H1 (cell line): ENCODE measurements at regions not wholly inside any gene's neighbourhood (a gene's known extent, or its start where the extent isn't known, plus 50 kb on each side); places are given as distances from the start of the nearest gene placed in this dataset.

Experiments
- CTCF ChIA-PET: fragments of 300-600 bp; sonication (Branson Sonifier 250); formaldehyde crosslinking; loops from one replicate; lab custom pipeline; 2021; ENCODE audit not compliant: partially characterized antibody; lab: Charles Lee
- POLR2A ChIA-PET: fragments of 300-600 bp; sonication (Branson Sonifier 250); formaldehyde crosslinking; loops from one replicate; lab custom pipeline; 2021; ENCODE audit warnings: inconsistent platforms; ENCODE audit not compliant: partially characterized antibody; lab: Charles Lee
- DNase-seq, 2 experiments: peaks; one replicate each; pipeline versions ENCODE4 v3.0.0 to v3.0.0-alpha.2; 2010 to 2022; ENCODE audit warnings: low spot score in 2 of 2, low read depth in 1 of 2, mixed read lengths in 1 of 2
- FAIRE-seq: peaks from 2 replicates; lab custom pipeline; 2011; peaks lifted over from hg19 to GRCh38; lab: Jason Lieb, UNC
- H2AFZ ChIP-seq: 2 replicates; pipeline ENCODE4 v1.8.1; 2012; ENCODE audit warnings: low read length, inconsistent platforms
- H2AK5ac ChIP-seq: 2 replicates; pipeline ENCODE4 v1.6.1; 2013; ENCODE audit warnings: low read depth, low read length
- H2BK120ac ChIP-seq: replicated peaks from 2 replicates; pipeline ENCODE3; 2013; ENCODE audit warnings: low read depth, low read length, inconsistent platforms
- H2BK12ac ChIP-seq: 2 replicates; pipeline ENCODE4 v1.6.1; 2013; ENCODE audit warnings: low read depth, low read length
- H2BK15ac ChIP-seq: 2 replicates; pipeline ENCODE4 v1.6.1; 2013; ENCODE audit warnings: low read length
- H2BK20ac ChIP-seq: 2 replicates; pipeline ENCODE4 v1.6.1; 2013; ENCODE audit warnings: low read length
- H2BK5ac ChIP-seq: 2 replicates; pipeline ENCODE4 v1.6.1; 2013; ENCODE audit warnings: low read depth, low read length
- H3K14ac ChIP-seq: 2 replicates; pipeline ENCODE4 v1.6.1; 2013; ENCODE audit warnings: inconsistent platforms; ENCODE audit not compliant: insufficient read length
- H3K18ac ChIP-seq: 2 replicates; pipeline ENCODE4 v1.6.1; 2013; ENCODE audit warnings: low read length; ENCODE audit errors: extremely low read depth
- H3K23ac ChIP-seq: 2 replicates; pipeline ENCODE4 v1.6.1; 2013; ENCODE audit warnings: inconsistent platforms; ENCODE audit not compliant: insufficient read length
- H3K23me2 ChIP-seq: 2 replicates; pipeline ENCODE4 v1.6.1; 2013; ENCODE audit warnings: low read depth, low read length
- H3K27ac ChIP-seq: 2 replicates; pipeline ENCODE4 v1.6.1; 2011; ENCODE audit warnings: low read depth, low read length, inconsistent platforms
- H3K27me3 ChIP-seq, 4 experiments: replicated peaks in 1 of 4; 1 replicate in 1 of 4; 2 replicates in 3 of 4; pipeline versions ENCODE4 v1.6.1 to v1.8.1; 2011 to 2013; ENCODE audit warnings: low read length in 3 of 4, mild to moderate bottlenecking in 3 of 4, inconsistent platforms in 2 of 4, mixed read lengths in 2 of 4, moderate library complexity in 1 of 4; ENCODE audit not compliant: control insufficient read depth in 3 of 4, insufficient read depth in 3 of 4; ENCODE audit errors: extremely low read depth in 1 of 4
- H3K36me3 ChIP-seq, 4 experiments: 2 replicates each; pipeline versions ENCODE4 v1.6.1 to v1.8.1; 2011 to 2013; ENCODE audit warnings: mild to moderate bottlenecking in 4 of 4, low read length in 3 of 4, moderate library complexity in 2 of 4, control low read depth in 1 of 4, inconsistent platforms in 1 of 4; ENCODE audit not compliant: insufficient read depth in 4 of 4, control insufficient read depth in 2 of 4
- H3K4ac ChIP-seq: replicated peaks from 2 replicates; pipeline ENCODE3; 2013; ENCODE audit warnings: low read length, low read depth, mixed read lengths, inconsistent platforms; ENCODE audit not compliant: insufficient read length
- H3K4me1 ChIP-seq, 4 experiments: replicated peaks in 1 of 4; 1 replicate in 1 of 4; 2 replicates in 3 of 4; pipeline versions ENCODE4 v1.6.1 to v1.8.1; 2011 to 2013; ENCODE audit warnings: low read length in 3 of 4, inconsistent platforms in 2 of 4, mixed read lengths in 1 of 4; ENCODE audit not compliant: insufficient read depth in 4 of 4, control insufficient read depth in 3 of 4
- H3K4me2 ChIP-seq, 2 experiments: 2 replicates each; pipeline versions ENCODE4 v1.6.1 to v1.8.1; 2011 to 2013; ENCODE audit warnings: low read depth in 2 of 2, low read length in 2 of 2, control low read depth in 1 of 2, inconsistent platforms in 1 of 2, mild to moderate bottlenecking in 1 of 2; ENCODE audit not compliant: insufficient read depth in 1 of 2
- H3K4me3 ChIP-seq, 4 experiments: fragments of 200-600, 300-600 bp in 1 of 4; sonication (generic), shearing (Covaris generic), sonication (Bioruptor Twin) in 1 of 4; 2 replicates each; pipeline versions ENCODE4 v1.5.1 to v1.8.1; 2011 to 2016; ENCODE audit warnings: low read length in 4 of 4, low read depth in 3 of 4, control low read depth in 2 of 4, inconsistent platforms in 2 of 4, mild to moderate bottlenecking in 2 of 4, mixed read lengths in 1 of 4, moderate library complexity in 1 of 4; ENCODE audit not compliant: insufficient read depth in 2 of 4; ENCODE audit errors: extremely low read depth in 1 of 4
- H3K56ac ChIP-seq: replicated peaks from 2 replicates; pipeline ENCODE3; 2013; ENCODE audit warnings: low read depth, mild to moderate bottlenecking, mixed read lengths, low read length, inconsistent platforms; ENCODE audit not compliant: insufficient read length
- H3K79me1 ChIP-seq: 2 replicates; pipeline ENCODE4 v1.6.1; 2013; ENCODE audit warnings: low read depth, low read length, control low read depth
- H3K79me2 ChIP-seq, 2 experiments: 2 replicates each; pipeline versions ENCODE4 v1.6.1 to v1.8.1; 2012 to 2013; ENCODE audit warnings: low read length in 2 of 2, mild to moderate bottlenecking in 2 of 2, inconsistent platforms in 1 of 2; ENCODE audit not compliant: insufficient read depth in 2 of 2, control insufficient read depth in 1 of 2
- H3K9ac ChIP-seq, 4 experiments: replicated peaks in 1 of 4; 1 replicate in 1 of 4; 2 replicates in 3 of 4; pipeline versions ENCODE4 v1.6.1 to v1.8.1; 2011 to 2013; ENCODE audit warnings: low read depth in 3 of 4, low read length in 3 of 4, control low read depth in 2 of 4, mild to moderate bottlenecking in 2 of 4, moderate library complexity in 2 of 4, inconsistent platforms in 1 of 4; ENCODE audit errors: extremely low read depth in 1 of 4
- H3K9me3 ChIP-seq, 2 experiments: 2 replicates each; pipeline versions ENCODE4 v1.6.1 to v1.8.1; 2012 to 2013; ENCODE audit warnings: mild to moderate bottlenecking in 2 of 2, moderate library complexity in 2 of 2, control low read depth in 1 of 2, inconsistent platforms in 1 of 2, low read depth in 1 of 2, low read length in 1 of 2, mixed read lengths in 1 of 2; ENCODE audit not compliant: insufficient read depth in 2 of 2
- H4K20me1 ChIP-seq, 2 experiments: replicated peaks in 1 of 2; 2 replicates each; pipeline versions ENCODE3 to v1.8.1; 2011 to 2013; ENCODE audit warnings: inconsistent platforms in 2 of 2, low read length in 2 of 2, mild to moderate bottlenecking in 1 of 2; ENCODE audit not compliant: insufficient read depth in 2 of 2, control insufficient read depth in 1 of 2
- H4K5ac ChIP-seq: 2 replicates; pipeline ENCODE4 v1.6.1; 2013; ENCODE audit warnings: low read length, low read depth, mixed read lengths, inconsistent platforms; ENCODE audit not compliant: insufficient read length
- H4K8ac ChIP-seq: 2 replicates; pipeline ENCODE4 v1.8.0; 2013; ENCODE audit warnings: mild to moderate bottlenecking, moderate library complexity, low read length, inconsistent platforms; ENCODE audit not compliant: insufficient read depth; ENCODE audit errors: extremely low read depth
- H4K91ac ChIP-seq: replicated peaks from 2 replicates; pipeline ENCODE3; 2013; ENCODE audit warnings: low read length, mixed read lengths, inconsistent platforms; ENCODE audit not compliant: insufficient read length
- BACH1 ChIP-seq: IDR thresholded peaks from 2 replicates; pipeline ENCODE4 v1.6.1; 2012; ENCODE audit warnings: low read length, improper control_type of control experiment
- CBX5 ChIP-seq: fragments of 300-800, 300-1000 bp; sonication (generic); IDR thresholded peaks from 2 replicates; pipeline ENCODE4 v1.7.1; 2016; ENCODE audit warnings: antibody characterized with exemption, low read length, low read depth
- CEBPB ChIP-seq: IDR thresholded peaks from 2 replicates; pipeline ENCODE4 v1.6.1; 2012; ENCODE audit warnings: low read depth, low read length
- E2F6 ChIP-seq: IDR thresholded peaks from 2 replicates; pipeline ENCODE4 v1.6.1; 2012; ENCODE audit warnings: inconsistent platforms
- GTF2F1 ChIP-seq: IDR thresholded peaks from 2 replicates; pipeline ENCODE4 v1.6.1; 2012; ENCODE audit warnings: low read depth, low read length, improper control_type of control experiment, borderline replicate concordance
- HDAC2 ChIP-seq, 2 experiments: fragments of 300-600 bp in 1 of 2; sonication (generic) in 1 of 2; IDR thresholded peaks; 2 replicates each; pipeline ENCODE4 v1.6.1; 2011 to 2012; ENCODE audit warnings: low read depth in 2 of 2, low read length in 2 of 2, mild to moderate bottlenecking in 2 of 2, moderate library complexity in 2 of 2, borderline replicate concordance in 1 of 2, inconsistent platforms in 1 of 2
- POLR2AphosphoS5 ChIP-seq: IDR thresholded peaks from 2 replicates; pipeline ENCODE4 v1.6.1; 2011; ENCODE audit warnings: low read depth, low read length
- POU5F1 ChIP-seq: IDR thresholded peaks from 2 replicates; pipeline ENCODE4 v1.6.1; 2011; ENCODE audit warnings: low read depth, mild to moderate bottlenecking, low read length, moderate library complexity
- SIX5 ChIP-seq: IDR thresholded peaks from 2 replicates; pipeline ENCODE4 v1.6.1; 2011; ENCODE audit warnings: mild to moderate bottlenecking, low read depth, low read length
- SP2 ChIP-seq: IDR thresholded peaks from 2 replicates; pipeline ENCODE4 v1.6.1; 2012; ENCODE audit warnings: mild to moderate bottlenecking, low read length, inconsistent platforms
- SRF ChIP-seq: IDR thresholded peaks from 2 replicates; pipeline ENCODE4 v1.6.1; 2011; ENCODE audit warnings: mild to moderate bottlenecking, low read depth, low read length, moderate library complexity
- TAF1 ChIP-seq: IDR thresholded peaks from 2 replicates; pipeline ENCODE4 v1.6.1; 2011; ENCODE audit warnings: mild to moderate bottlenecking, low read depth, low read length
- USF2 ChIP-seq: IDR thresholded peaks from 2 replicates; pipeline ENCODE4 v1.6.1; 2011; ENCODE audit warnings: low read length, improper control_type of control experiment
- YY1 ChIP-seq: IDR thresholded peaks from 2 replicates; pipeline ENCODE4 v1.6.1; 2011; ENCODE audit warnings: low read depth, mild to moderate bottlenecking, low read length
- WGBS, 2 experiments: shearing (Covaris generic) in 1 of 2; methylation state at CpG; one replicate each; pipeline versions ENCODE4 v1.1.6 to v1.1.7; 2013 to 2015; ENCODE audit warnings: low lambda C conversion rate in 2 of 2, mixed read lengths in 2 of 2, inconsistent platforms in 1 of 2, low coverage in 1 of 2, missing lambda C conversion rate in 1 of 2; ENCODE audit not compliant: insufficient replicate concordance in 2 of 2, insufficient coverage in 1 of 2, insufficient read length in 1 of 2; ENCODE audit errors: extremely low coverage in 1 of 2, missing lambda C conversion rate in 1 of 2; 5-methylcytosine and 5-hydroxymethylcytosine counted together

- Histone ChIP-seq H4K8ac (no peak overlapping the region), H3K79me2 (no peaks in the 10 kb centered on the region), H3K9me3 (no peaks in the 10 kb centered on the region), H3K9ac (no peak overlapping the region), H3K23ac (no peak overlapping the region), H3K4me3 (no peak overlapping the region), H2BK5ac (no peak overlapping the region), H3K18ac (no peak overlapping the region), H3K79me1 (no peaks in the 10 kb centered on the region), H3K4ac (no peak overlapping the region), H4K20me1 (no peaks in the 10 kb centered on the region), H3K23me2 (no peaks in the 10 kb centered on the region), H3K36me3 (no peaks in the 10 kb centered on the region), H3K4me2 (no peak overlapping the region), H2BK20ac (no peak overlapping the region), H4K5ac (no peak overlapping the region), H3K27me3 (no peaks in the 10 kb centered on the region)
- no peak for DNase-seq
- no peak for FAIRE-seq
- TF ChIP-seq BACH1 (no peak), POLR2AphosphoS5 (no peak), E2F6 (no peak), SIX5 (no peak), POU5F1 (no peak), YY1 (no peak), SRF (no peak), CBX5 (no peak), HDAC2 (IDR thresholded peaks at IDR 0.05; ENCODE audit: borderline replicate concordance in 1 of 2, low read depth in 2 of 2, low read length in 2 of 2) (no peak), TAF1 (no peak), GTF2F1 (no peak), USF2 (no peak), SP2 (no peak), CEBPB (no peak)
- TF ChIP-seq, all 59 proteins: peak for 0
- no peak overlapping the region for H2BK15ac ChIP-seq
- no peak overlapping the region for H2BK120ac ChIP-seq
- ChIA-PET POLR2A (no interaction called here), CTCF (interaction anchor here (1.1 to 1.8 kb wide), 4 partner anchors 26 to 272 kb away, joined by 3 to 7 read pairs (median 4); no protein-coding TSS in a partner anchor)
- no peak overlapping the region for H2BK12ac ChIP-seq
- no peak overlapping the region for H2AK5ac ChIP-seq
- H2AFZ ChIP-seq = no peak overlapping the region
- H3K56ac ChIP-seq = no peak overlapping the region
- no peak overlapping the region for H3K14ac ChIP-seq
- 79% methylated on average over 2 of the region's 2 CpGs; no CpG with 5 or more reads in 1 of the 2 experiments for WGBS, 2 experiments
- H3K4me1 ChIP-seq = no peaks in the 10 kb centered on the region
- no peak overlapping the region for H4K91ac ChIP-seq
- H3K27ac ChIP-seq = no peak overlapping the region
Measured at GRCh38 chr13:26456650-26457049, 100.8 kb upstream of the WASF3 start.
